Liver (tissue), 8 donors: ENCODE measurements at regions not wholly inside any gene's neighbourhood (a gene's known extent, or its start where the extent isn't known, plus 50 kb on each side); places are given as distances from the start of the nearest gene placed in this dataset.

Experiments used
- DNase-seq: peaks from one replicate; pipeline ENCODE4 v3.0.0-alpha.2; 2017; ENCODE audit warnings: low spot score
- H3K27ac ChIP-seq, 2 donors: one replicate each; pipeline ENCODE4 v1.7.0; 2013; ENCODE audit warnings: inconsistent platforms in 2 of 2, low read length in 2 of 2, control low read depth in 1 of 2, low read depth in 1 of 2, mild to moderate bottlenecking in 1 of 2
- H3K27me3 ChIP-seq, 4 donors: one replicate each; pipeline versions ENCODE4 v1.6.1 to v1.7.0; 2013; ENCODE audit warnings: low read length in 3 of 4, inconsistent platforms in 1 of 4, mild to moderate bottlenecking in 1 of 4, moderate library complexity in 1 of 4; ENCODE audit not compliant: control insufficient read depth in 4 of 4, insufficient read depth in 4 of 4
- H3K36me3 ChIP-seq, 4 donors: one replicate each; pipeline versions ENCODE4 v1.6.1 to v1.7.0; 2013; ENCODE audit warnings: low read length in 3 of 4, mild to moderate bottlenecking in 3 of 4, low read depth in 1 of 4, moderate library complexity in 1 of 4; ENCODE audit not compliant: control insufficient read depth in 4 of 4, insufficient read depth in 3 of 4
- H3K4me1 ChIP-seq, 4 donors: one replicate each; pipeline versions ENCODE4 v1.6.1 to v1.7.0; 2013; ENCODE audit warnings: low read length in 3 of 4, mild to moderate bottlenecking in 3 of 4, moderate library complexity in 1 of 4; ENCODE audit not compliant: control insufficient read depth in 4 of 4, insufficient read depth in 4 of 4
- H3K4me3 ChIP-seq, 3 donors: one replicate each; pipeline versions ENCODE4 v1.6.1 to v1.7.0; 2013; ENCODE audit warnings: low read length in 3 of 3, control low read depth in 1 of 3, low read depth in 1 of 3, mild to moderate bottlenecking in 1 of 3
- H3K9ac ChIP-seq, 2 donors: one replicate each; pipeline ENCODE4 v1.7.0; 2013; ENCODE audit warnings: low read length in 2 of 2, mild to moderate bottlenecking in 2 of 2, moderate library complexity in 2 of 2, control low read depth in 1 of 2, low read depth in 1 of 2
- H3K9me3 ChIP-seq, 4 donors: one replicate each; pipeline versions ENCODE4 v1.6.1 to v1.7.0; 2013; ENCODE audit warnings: low read length in 3 of 4; ENCODE audit not compliant: control insufficient read depth in 4 of 4
- EGR1 ChIP-seq, 2 donors: IDR thresholded peaks; 2 replicates each; pipeline ENCODE4 v1.6.1; 2016 to 2018; ENCODE audit warnings: antibody characterized with exemption in 2 of 2, low read depth in 2 of 2
- FOXA1 ChIP-seq: IDR thresholded peaks from 2 replicates; pipeline ENCODE4 v1.6.1; 2016; ENCODE audit warnings: antibody characterized with exemption
- FOXA2 ChIP-seq: IDR thresholded peaks from 2 replicates; pipeline ENCODE4 v1.6.1; 2016; ENCODE audit warnings: antibody characterized with exemption
- HNF4A ChIP-seq, 2 donors: conservative IDR thresholded peaks; 2 replicates each; pipeline ENCODE4 v1.6.1; 2016; ENCODE audit warnings: antibody characterized with exemption in 2 of 2, mild to moderate bottlenecking in 2 of 2
- HNF4G ChIP-seq: IDR thresholded peaks from 2 replicates; pipeline ENCODE4 v1.6.1; 2016; ENCODE audit warnings: antibody characterized with exemption
- JUND ChIP-seq, 2 donors: IDR thresholded peaks; 2 replicates each; pipeline ENCODE4 v1.6.1; 2016; ENCODE audit warnings: antibody characterized with exemption in 2 of 2
- NR2F2 ChIP-seq: IDR thresholded peaks from 2 replicates; pipeline ENCODE4 v1.6.1; 2016; ENCODE audit warnings: antibody characterized with exemption
- RAD21 ChIP-seq, 2 donors: IDR thresholded peaks; 2 replicates each; pipeline ENCODE4 v1.6.1; 2016; ENCODE audit warnings: antibody characterized with exemption in 2 of 2, mild to moderate bottlenecking in 2 of 2
- RXRA ChIP-seq, 2 donors: IDR thresholded peaks; 2 replicates each; pipeline ENCODE4 v1.6.1; 2017 to 2018; ENCODE audit warnings: antibody characterized with exemption in 2 of 2, mild to moderate bottlenecking in 1 of 2
- SP1 ChIP-seq: IDR thresholded peaks from 2 replicates; pipeline ENCODE4 v1.6.1; 2018; ENCODE audit warnings: antibody characterized with exemption, mild to moderate bottlenecking
- TAF1 ChIP-seq: conservative IDR thresholded peaks from 2 replicates; pipeline ENCODE4 v1.6.1; 2016; ENCODE audit warnings: antibody characterized with exemption, mild to moderate bottlenecking
- YY1 ChIP-seq: IDR thresholded peaks from 2 replicates; pipeline ENCODE4 v1.6.1; 2016; ENCODE audit warnings: antibody characterized with exemption, mild to moderate bottlenecking
- WGBS: extraction: QIAGEN DNeasy Blood & Tissue Kit; methylation state at CpG from one replicate; pipeline ENCODE4 v1.1.7; 2013; 5-methylcytosine and 5-hydroxymethylcytosine counted together
- TF ChIP-seq, protein P1 (sequence below): IDR thresholded peaks from 2 replicates; pipeline ENCODE4 v1.6.1; 2016; ENCODE audit warnings: antibody characterized with exemption
- TF ChIP-seq, protein P2 (sequence below): IDR thresholded peaks from 2 replicates; pipeline ENCODE4 v1.6.1; 2016; ENCODE audit warnings: antibody characterized with exemption, mild to moderate bottlenecking
- TF ChIP-seq, protein P3 (sequence below): IDR thresholded peaks from 2 replicates; pipeline ENCODE4 v1.6.1; 2016; ENCODE audit warnings: antibody characterized with exemption
- TF ChIP-seq, protein P4 (sequence below): IDR thresholded peaks from 2 replicates; pipeline ENCODE4 v1.6.1; 2016; ENCODE audit warnings: antibody characterized with exemption
- TF ChIP-seq, protein P5 (sequence below): fragments of 150-350 bp; IDR thresholded peaks from 2 replicates; pipeline ENCODE4 v1.5.1; 2017; ENCODE audit warnings: improper control_type of control experiment, low read depth, low read length; ENCODE audit not compliant: missing input control
- donor health status: healthy.
- donor health status: healthy.
- donor health status: healthy.
- donor health status: healthy.
- donor health status: healthy.

DNA sequence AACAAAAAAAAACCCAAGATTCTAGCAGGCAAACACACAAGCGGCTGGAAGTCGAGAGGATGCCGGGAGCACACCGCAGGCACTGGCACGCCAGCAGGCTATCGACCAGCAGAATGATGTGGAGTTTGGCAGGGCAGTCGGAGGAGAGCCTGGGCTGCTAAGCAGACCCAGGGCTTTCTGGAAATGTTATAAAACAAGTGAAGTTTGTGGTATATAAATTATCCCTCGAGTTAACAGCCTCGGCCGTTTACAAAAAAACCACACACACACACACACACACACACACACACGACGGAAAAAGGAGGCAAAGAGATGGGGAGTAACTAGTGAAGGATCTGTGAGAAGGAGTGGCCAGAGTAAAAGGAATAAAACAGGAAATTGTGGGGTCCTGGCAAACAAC is 87.2 kb upstream of the IVNS1ABP start:
- no peak for DNase-seq
- H3K9me3 ChIP-seq: no peaks in the 10 kb centered on the region
- no peaks in the 10 kb centered on the region for H3K4me1 ChIP-seq
- 31% methylated on average over 12 of the region's 12 CpGs for WGBS
- no peak overlapping the region for H3K4me3 ChIP-seq
- no peak for TF ChIP-seq RXRA (IDR thresholded peaks at IDR 0.05)
- TF ChIP-seq, protein P1, sequence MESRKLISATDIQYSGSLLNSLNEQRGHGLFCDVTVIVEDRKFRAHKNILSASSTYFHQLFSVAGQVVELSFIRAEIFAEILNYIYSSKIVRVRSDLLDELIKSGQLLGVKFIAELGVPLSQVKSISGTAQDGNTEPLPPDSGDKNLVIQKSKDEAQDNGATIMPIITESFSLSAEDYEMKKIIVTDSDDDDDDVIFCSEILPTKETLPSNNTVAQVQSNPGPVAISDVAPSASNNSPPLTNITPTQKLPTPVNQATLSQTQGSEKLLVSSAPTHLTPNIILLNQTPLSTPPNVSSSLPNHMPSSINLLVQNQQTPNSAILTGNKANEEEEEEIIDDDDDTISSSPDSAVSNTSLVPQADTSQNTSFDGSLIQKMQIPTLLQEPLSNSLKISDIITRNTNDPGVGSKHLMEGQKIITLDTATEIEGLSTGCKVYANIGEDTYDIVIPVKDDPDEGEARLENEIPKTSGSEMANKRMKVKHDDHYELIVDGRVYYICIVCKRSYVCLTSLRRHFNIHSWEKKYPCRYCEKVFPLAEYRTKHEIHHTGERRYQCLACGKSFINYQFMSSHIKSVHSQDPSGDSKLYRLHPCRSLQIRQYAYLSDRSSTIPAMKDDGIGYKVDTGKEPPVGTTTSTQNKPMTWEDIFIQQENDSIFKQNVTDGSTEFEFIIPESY: no peak
- TF ChIP-seq, protein P2, sequence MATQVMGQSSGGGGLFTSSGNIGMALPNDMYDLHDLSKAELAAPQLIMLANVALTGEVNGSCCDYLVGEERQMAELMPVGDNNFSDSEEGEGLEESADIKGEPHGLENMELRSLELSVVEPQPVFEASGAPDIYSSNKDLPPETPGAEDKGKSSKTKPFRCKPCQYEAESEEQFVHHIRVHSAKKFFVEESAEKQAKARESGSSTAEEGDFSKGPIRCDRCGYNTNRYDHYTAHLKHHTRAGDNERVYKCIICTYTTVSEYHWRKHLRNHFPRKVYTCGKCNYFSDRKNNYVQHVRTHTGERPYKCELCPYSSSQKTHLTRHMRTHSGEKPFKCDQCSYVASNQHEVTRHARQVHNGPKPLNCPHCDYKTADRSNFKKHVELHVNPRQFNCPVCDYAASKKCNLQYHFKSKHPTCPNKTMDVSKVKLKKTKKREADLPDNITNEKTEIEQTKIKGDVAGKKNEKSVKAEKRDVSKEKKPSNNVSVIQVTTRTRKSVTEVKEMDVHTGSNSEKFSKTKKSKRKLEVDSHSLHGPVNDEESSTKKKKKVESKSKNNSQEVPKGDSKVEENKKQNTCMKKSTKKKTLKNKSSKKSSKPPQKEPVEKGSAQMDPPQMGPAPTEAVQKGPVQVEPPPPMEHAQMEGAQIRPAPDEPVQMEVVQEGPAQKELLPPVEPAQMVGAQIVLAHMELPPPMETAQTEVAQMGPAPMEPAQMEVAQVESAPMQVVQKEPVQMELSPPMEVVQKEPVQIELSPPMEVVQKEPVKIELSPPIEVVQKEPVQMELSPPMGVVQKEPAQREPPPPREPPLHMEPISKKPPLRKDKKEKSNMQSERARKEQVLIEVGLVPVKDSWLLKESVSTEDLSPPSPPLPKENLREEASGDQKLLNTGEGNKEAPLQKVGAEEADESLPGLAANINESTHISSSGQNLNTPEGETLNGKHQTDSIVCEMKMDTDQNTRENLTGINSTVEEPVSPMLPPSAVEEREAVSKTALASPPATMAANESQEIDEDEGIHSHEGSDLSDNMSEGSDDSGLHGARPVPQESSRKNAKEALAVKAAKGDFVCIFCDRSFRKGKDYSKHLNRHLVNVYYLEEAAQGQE: no peak
- TF ChIP-seq HNF4G: no peak
- TF ChIP-seq, protein P3, sequence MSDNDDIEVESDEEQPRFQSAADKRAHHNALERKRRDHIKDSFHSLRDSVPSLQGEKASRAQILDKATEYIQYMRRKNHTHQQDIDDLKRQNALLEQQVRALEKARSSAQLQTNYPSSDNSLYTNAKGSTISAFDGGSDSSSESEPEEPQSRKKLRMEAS: no peak
- no peak for TF ChIP-seq YY1
- TF ChIP-seq, protein P4, sequence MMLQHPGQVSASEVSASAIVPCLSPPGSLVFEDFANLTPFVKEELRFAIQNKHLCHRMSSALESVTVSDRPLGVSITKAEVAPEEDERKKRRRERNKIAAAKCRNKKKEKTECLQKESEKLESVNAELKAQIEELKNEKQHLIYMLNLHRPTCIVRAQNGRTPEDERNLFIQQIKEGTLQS: no peak
- no peak for TF ChIP-seq EGR1 (IDR thresholded peaks at IDR 0.05; ENCODE audit: low read depth in 2 of 2)
- TF ChIP-seq NR2F2: no peak
- no peak for TF ChIP-seq TAF1
- no peak for TF ChIP-seq RAD21 (IDR thresholded peaks at IDR 0.05)
- no peak for TF ChIP-seq FOXA2
- TF ChIP-seq, protein P5, sequence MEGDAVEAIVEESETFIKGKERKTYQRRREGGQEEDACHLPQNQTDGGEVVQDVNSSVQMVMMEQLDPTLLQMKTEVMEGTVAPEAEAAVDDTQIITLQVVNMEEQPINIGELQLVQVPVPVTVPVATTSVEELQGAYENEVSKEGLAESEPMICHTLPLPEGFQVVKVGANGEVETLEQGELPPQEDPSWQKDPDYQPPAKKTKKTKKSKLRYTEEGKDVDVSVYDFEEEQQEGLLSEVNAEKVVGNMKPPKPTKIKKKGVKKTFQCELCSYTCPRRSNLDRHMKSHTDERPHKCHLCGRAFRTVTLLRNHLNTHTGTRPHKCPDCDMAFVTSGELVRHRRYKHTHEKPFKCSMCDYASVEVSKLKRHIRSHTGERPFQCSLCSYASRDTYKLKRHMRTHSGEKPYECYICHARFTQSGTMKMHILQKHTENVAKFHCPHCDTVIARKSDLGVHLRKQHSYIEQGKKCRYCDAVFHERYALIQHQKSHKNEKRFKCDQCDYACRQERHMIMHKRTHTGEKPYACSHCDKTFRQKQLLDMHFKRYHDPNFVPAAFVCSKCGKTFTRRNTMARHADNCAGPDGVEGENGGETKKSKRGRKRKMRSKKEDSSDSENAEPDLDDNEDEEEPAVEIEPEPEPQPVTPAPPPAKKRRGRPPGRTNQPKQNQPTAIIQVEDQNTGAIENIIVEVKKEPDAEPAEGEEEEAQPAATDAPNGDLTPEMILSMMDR: no peak
- TF ChIP-seq JUND (IDR thresholded peaks at IDR 0.05): no peak
- TF ChIP-seq HNF4A (conservative IDR thresholded peaks at IDR 0.05): no peak
- no peaks in the 10 kb centered on the region for H3K36me3 ChIP-seq
- no peaks in the 10 kb centered on the region for H3K27me3 ChIP-seq
- no peak overlapping the region for H3K9ac ChIP-seq
- no peak overlapping the region for H3K27ac ChIP-seq

DNA sequence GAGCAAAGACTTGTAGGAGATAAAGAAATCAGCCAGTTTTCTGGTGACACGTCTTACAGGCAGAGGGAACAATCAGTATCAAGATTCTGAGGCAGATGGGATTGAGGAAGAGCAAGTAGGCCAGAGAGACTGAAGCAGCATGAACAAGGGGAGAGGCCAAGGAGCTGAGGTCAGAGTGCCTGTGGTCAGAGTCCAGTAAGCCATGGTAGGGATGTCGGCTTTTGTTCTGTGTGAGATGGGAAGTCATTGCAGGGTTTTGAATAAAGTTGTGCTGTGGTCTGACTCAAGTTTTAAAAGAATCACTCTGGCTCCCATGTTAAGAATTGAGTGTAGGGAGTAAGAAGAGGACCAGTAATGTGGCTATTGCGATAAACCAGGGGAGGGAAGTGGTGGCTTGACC is 85.9 kb upstream of the IVNS1ABP start:
- H3K9ac ChIP-seq: no peak overlapping the region
- H3K4me3 ChIP-seq: no peak overlapping the region
- H3K36me3 ChIP-seq: no peaks in the 10 kb centered on the region
- H3K27me3 ChIP-seq: no peaks in the 10 kb centered on the region
- no peak for DNase-seq
- no peaks in the 10 kb centered on the region for H3K9me3 ChIP-seq
- H3K27ac ChIP-seq: no peak overlapping the region
- H3K4me1 ChIP-seq: no peaks in the 10 kb centered on the region
- 93% methylated on average over 3 of the region's 3 CpGs for whole genome bisulfite sequencing
- no peak for TF ChIP-seq RAD21 (IDR thresholded peaks at IDR 0.05)
- TF ChIP-seq FOXA1: no peak
- no peak for TF ChIP-seq TAF1
- TF ChIP-seq JUND (IDR thresholded peaks at IDR 0.05): no peak
- TF ChIP-seq HNF4A (conservative IDR thresholded peaks at IDR 0.05): no peak
- no peak for TF ChIP-seq HNF4G
- TF ChIP-seq SP1: no peak
- TF ChIP-seq, protein P4: no peak
- TF ChIP-seq RXRA (IDR thresholded peaks at IDR 0.05): no peak
- TF ChIP-seq, protein P3: no peak
- TF ChIP-seq, protein P5: no peak
- TF ChIP-seq, protein P2: no peak
- TF ChIP-seq YY1: no peak
- no peak for TF ChIP-seq NR2F2
- TF ChIP-seq FOXA2: no peak
